ENCODE measurements at regions not wholly inside any gene's neighbourhood (a gene's known extent, or its start where the extent isn't known, plus 50 kb on each side); places are given as distances from the start of the nearest gene placed in this dataset.

DNA sequence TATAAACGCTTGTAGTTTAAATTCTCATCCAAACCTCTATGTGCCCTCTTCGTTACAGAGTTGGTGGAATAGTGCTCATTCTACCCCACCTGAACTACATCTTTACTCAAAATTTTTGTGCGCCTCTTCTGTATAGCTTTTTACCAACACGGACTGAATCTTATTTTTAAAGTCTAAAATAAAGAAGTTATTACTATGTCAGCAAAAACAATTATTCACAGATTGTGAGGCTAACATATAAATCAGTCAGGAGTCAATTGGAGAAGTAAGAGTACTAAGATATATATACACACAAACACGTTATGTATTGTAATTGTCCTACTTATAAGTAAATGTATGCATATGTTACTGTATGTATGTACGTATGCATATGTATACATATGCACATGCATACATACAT, 274.9 kb upstream of the ADGRL4 start:
- TF ChIP-seq EZH2 (IDR thresholded peaks at IDR 0.05) (no peak), POLR2AphosphoS5 (IDR thresholded peaks at IDR 0.05; ENCODE audit: borderline replicate concordance, low read depth, low read length) (no peak), FOXP2 (optimal IDR thresholded peaks at IDR 0.05; ENCODE audit: control extremely low read depth, extremely low read length, insufficient read depth) (no peak)

Measured in SK-N-MC (cell line).